Liver (tissue), 8 donors: ENCODE measurements at regions not wholly inside any gene's neighbourhood (a gene's known extent, or its start where the extent isn't known, plus 50 kb on each side); places are given as distances from the start of the nearest gene placed in this dataset.

Experiments
- DNase-seq: peaks from one replicate; pipeline ENCODE4 v3.0.0-alpha.2; 2017; ENCODE audit warnings: low spot score
- H3K27ac ChIP-seq, 2 donors: one replicate each; pipeline ENCODE4 v1.7.0; 2013; ENCODE audit warnings: inconsistent platforms in 2 of 2, low read length in 2 of 2, control low read depth in 1 of 2, low read depth in 1 of 2, mild to moderate bottlenecking in 1 of 2
- H3K27me3 ChIP-seq, 4 donors: one replicate each; pipeline versions ENCODE4 v1.6.1 to v1.7.0; 2013; ENCODE audit warnings: low read length in 3 of 4, inconsistent platforms in 1 of 4, mild to moderate bottlenecking in 1 of 4, moderate library complexity in 1 of 4; ENCODE audit not compliant: control insufficient read depth in 4 of 4, insufficient read depth in 4 of 4
- H3K36me3 ChIP-seq, 4 donors: one replicate each; pipeline versions ENCODE4 v1.6.1 to v1.7.0; 2013; ENCODE audit warnings: low read length in 3 of 4, mild to moderate bottlenecking in 3 of 4, low read depth in 1 of 4, moderate library complexity in 1 of 4; ENCODE audit not compliant: control insufficient read depth in 4 of 4, insufficient read depth in 3 of 4
- H3K4me1 ChIP-seq, 4 donors: one replicate each; pipeline versions ENCODE4 v1.6.1 to v1.7.0; 2013; ENCODE audit warnings: low read length in 3 of 4, mild to moderate bottlenecking in 3 of 4, moderate library complexity in 1 of 4; ENCODE audit not compliant: control insufficient read depth in 4 of 4, insufficient read depth in 4 of 4
- H3K4me3 ChIP-seq, 3 donors: one replicate each; pipeline versions ENCODE4 v1.6.1 to v1.7.0; 2013; ENCODE audit warnings: low read length in 3 of 3, control low read depth in 1 of 3, low read depth in 1 of 3, mild to moderate bottlenecking in 1 of 3
- H3K9ac ChIP-seq, 2 donors: one replicate each; pipeline ENCODE4 v1.7.0; 2013; ENCODE audit warnings: low read length in 2 of 2, mild to moderate bottlenecking in 2 of 2, moderate library complexity in 2 of 2, control low read depth in 1 of 2, low read depth in 1 of 2
- H3K9me3 ChIP-seq, 4 donors: one replicate each; pipeline versions ENCODE4 v1.6.1 to v1.7.0; 2013; ENCODE audit warnings: low read length in 3 of 4; ENCODE audit not compliant: control insufficient read depth in 4 of 4
- EGR1 ChIP-seq, 2 donors: IDR thresholded peaks; 2 replicates each; pipeline ENCODE4 v1.6.1; 2016 to 2018; ENCODE audit warnings: antibody characterized with exemption in 2 of 2, low read depth in 2 of 2
- FOXA1 ChIP-seq: IDR thresholded peaks from 2 replicates; pipeline ENCODE4 v1.6.1; 2016; ENCODE audit warnings: antibody characterized with exemption
- FOXA2 ChIP-seq: IDR thresholded peaks from 2 replicates; pipeline ENCODE4 v1.6.1; 2016; ENCODE audit warnings: antibody characterized with exemption
- GABPA ChIP-seq, 2 donors: IDR thresholded peaks in 1 of 2; conservative IDR thresholded peaks in 1 of 2; 2 replicates each; pipeline ENCODE4 v1.6.1; 2016; ENCODE audit warnings: antibody characterized with exemption in 2 of 2, mild to moderate bottlenecking in 1 of 2, moderate library complexity in 1 of 2
- HNF4A ChIP-seq, 2 donors: conservative IDR thresholded peaks; 2 replicates each; pipeline ENCODE4 v1.6.1; 2016; ENCODE audit warnings: antibody characterized with exemption in 2 of 2, mild to moderate bottlenecking in 2 of 2
- HNF4G ChIP-seq: IDR thresholded peaks from 2 replicates; pipeline ENCODE4 v1.6.1; 2016; ENCODE audit warnings: antibody characterized with exemption
- JUND ChIP-seq, 2 donors: IDR thresholded peaks; 2 replicates each; pipeline ENCODE4 v1.6.1; 2016; ENCODE audit warnings: antibody characterized with exemption in 2 of 2
- NR2F2 ChIP-seq: IDR thresholded peaks from 2 replicates; pipeline ENCODE4 v1.6.1; 2016; ENCODE audit warnings: antibody characterized with exemption
- RAD21 ChIP-seq, 2 donors: IDR thresholded peaks; 2 replicates each; pipeline ENCODE4 v1.6.1; 2016; ENCODE audit warnings: antibody characterized with exemption in 2 of 2, mild to moderate bottlenecking in 2 of 2
- RXRA ChIP-seq, 2 donors: IDR thresholded peaks; 2 replicates each; pipeline ENCODE4 v1.6.1; 2017 to 2018; ENCODE audit warnings: antibody characterized with exemption in 2 of 2, mild to moderate bottlenecking in 1 of 2
- SP1 ChIP-seq: IDR thresholded peaks from 2 replicates; pipeline ENCODE4 v1.6.1; 2018; ENCODE audit warnings: antibody characterized with exemption, mild to moderate bottlenecking
- TAF1 ChIP-seq: conservative IDR thresholded peaks from 2 replicates; pipeline ENCODE4 v1.6.1; 2016; ENCODE audit warnings: antibody characterized with exemption, mild to moderate bottlenecking
- YY1 ChIP-seq: IDR thresholded peaks from 2 replicates; pipeline ENCODE4 v1.6.1; 2016; ENCODE audit warnings: antibody characterized with exemption, mild to moderate bottlenecking
- WGBS: extraction: QIAGEN DNeasy Blood & Tissue Kit; methylation state at CpG from one replicate; pipeline ENCODE4 v1.1.7; 2013; 5-methylcytosine and 5-hydroxymethylcytosine counted together
- TF ChIP-seq, protein P1 (sequence below): IDR thresholded peaks from 2 replicates; pipeline ENCODE4 v1.6.1; 2016; ENCODE audit warnings: antibody characterized with exemption
- TF ChIP-seq, protein P2 (sequence below): fragments of 150-350 bp; IDR thresholded peaks from 2 replicates; pipeline ENCODE4 v1.5.1; 2017; ENCODE audit warnings: improper control_type of control experiment, low read depth, low read length; ENCODE audit not compliant: missing input control
- TF ChIP-seq, protein P3 (sequence below): IDR thresholded peaks from 2 replicates; pipeline ENCODE4 v1.6.1; 2016; ENCODE audit warnings: antibody characterized with exemption
- TF ChIP-seq, protein P4 (sequence below): IDR thresholded peaks from 2 replicates; pipeline ENCODE4 v1.6.1; 2016; ENCODE audit warnings: antibody characterized with exemption, mild to moderate bottlenecking
- TF ChIP-seq, protein P5 (sequence below): IDR thresholded peaks from 2 replicates; pipeline ENCODE4 v1.6.1; 2016; ENCODE audit warnings: antibody characterized with exemption
- donor health status: healthy.
- donor health status: healthy.
- donor health status: healthy.
- donor health status: healthy.
- donor health status: healthy.

DNA sequence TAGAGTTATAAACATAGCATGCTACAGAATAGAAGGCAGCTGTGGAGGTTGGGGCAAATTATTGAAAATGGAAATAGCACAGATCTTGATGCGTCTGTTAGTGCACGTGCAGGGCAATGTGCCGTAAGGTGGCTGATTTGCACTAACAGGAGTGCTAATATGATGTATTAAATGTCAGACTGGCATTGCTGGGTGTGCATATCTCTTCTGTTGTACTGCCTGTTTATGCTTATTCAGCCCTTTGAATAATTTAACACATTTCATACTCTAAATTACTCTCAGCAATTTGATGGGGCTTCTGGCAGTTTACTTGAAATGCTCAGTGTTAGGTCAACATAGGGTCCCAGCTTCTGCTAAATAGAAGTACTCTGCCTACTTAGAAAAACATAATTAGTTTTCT, 395.6 kb downstream of the MCTP2 start:
- H3K27ac ChIP-seq = no peak overlapping the region
- H3K36me3 ChIP-seq = no peaks in the 10 kb centered on the region
- H3K9ac ChIP-seq = no peak overlapping the region
- TF ChIP-seq, protein P1, sequence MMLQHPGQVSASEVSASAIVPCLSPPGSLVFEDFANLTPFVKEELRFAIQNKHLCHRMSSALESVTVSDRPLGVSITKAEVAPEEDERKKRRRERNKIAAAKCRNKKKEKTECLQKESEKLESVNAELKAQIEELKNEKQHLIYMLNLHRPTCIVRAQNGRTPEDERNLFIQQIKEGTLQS = no peak
- TF ChIP-seq EGR1 (IDR thresholded peaks at IDR 0.05; ENCODE audit: low read depth in 2 of 2) (no peak), JUND (IDR thresholded peaks at IDR 0.05) (no peak), RAD21 (IDR thresholded peaks at IDR 0.05) (no peak), FOXA1 (no peak), RXRA (IDR thresholded peaks at IDR 0.05) (no peak), SP1 (no peak), GABPA (IDR thresholded peaks at IDR 0.05 in 1 of 2, conservative IDR thresholded peaks at IDR 0.05 in 1 of 2) (no peak), HNF4A (conservative IDR thresholded peaks at IDR 0.05) (no peak), NR2F2 (no peak), TAF1 (no peak), FOXA2 (no peak), YY1 (no peak)
- TF ChIP-seq, protein P2, sequence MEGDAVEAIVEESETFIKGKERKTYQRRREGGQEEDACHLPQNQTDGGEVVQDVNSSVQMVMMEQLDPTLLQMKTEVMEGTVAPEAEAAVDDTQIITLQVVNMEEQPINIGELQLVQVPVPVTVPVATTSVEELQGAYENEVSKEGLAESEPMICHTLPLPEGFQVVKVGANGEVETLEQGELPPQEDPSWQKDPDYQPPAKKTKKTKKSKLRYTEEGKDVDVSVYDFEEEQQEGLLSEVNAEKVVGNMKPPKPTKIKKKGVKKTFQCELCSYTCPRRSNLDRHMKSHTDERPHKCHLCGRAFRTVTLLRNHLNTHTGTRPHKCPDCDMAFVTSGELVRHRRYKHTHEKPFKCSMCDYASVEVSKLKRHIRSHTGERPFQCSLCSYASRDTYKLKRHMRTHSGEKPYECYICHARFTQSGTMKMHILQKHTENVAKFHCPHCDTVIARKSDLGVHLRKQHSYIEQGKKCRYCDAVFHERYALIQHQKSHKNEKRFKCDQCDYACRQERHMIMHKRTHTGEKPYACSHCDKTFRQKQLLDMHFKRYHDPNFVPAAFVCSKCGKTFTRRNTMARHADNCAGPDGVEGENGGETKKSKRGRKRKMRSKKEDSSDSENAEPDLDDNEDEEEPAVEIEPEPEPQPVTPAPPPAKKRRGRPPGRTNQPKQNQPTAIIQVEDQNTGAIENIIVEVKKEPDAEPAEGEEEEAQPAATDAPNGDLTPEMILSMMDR = no peak
- TF ChIP-seq, protein P3, sequence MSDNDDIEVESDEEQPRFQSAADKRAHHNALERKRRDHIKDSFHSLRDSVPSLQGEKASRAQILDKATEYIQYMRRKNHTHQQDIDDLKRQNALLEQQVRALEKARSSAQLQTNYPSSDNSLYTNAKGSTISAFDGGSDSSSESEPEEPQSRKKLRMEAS = no peak
- TF ChIP-seq, protein P4, sequence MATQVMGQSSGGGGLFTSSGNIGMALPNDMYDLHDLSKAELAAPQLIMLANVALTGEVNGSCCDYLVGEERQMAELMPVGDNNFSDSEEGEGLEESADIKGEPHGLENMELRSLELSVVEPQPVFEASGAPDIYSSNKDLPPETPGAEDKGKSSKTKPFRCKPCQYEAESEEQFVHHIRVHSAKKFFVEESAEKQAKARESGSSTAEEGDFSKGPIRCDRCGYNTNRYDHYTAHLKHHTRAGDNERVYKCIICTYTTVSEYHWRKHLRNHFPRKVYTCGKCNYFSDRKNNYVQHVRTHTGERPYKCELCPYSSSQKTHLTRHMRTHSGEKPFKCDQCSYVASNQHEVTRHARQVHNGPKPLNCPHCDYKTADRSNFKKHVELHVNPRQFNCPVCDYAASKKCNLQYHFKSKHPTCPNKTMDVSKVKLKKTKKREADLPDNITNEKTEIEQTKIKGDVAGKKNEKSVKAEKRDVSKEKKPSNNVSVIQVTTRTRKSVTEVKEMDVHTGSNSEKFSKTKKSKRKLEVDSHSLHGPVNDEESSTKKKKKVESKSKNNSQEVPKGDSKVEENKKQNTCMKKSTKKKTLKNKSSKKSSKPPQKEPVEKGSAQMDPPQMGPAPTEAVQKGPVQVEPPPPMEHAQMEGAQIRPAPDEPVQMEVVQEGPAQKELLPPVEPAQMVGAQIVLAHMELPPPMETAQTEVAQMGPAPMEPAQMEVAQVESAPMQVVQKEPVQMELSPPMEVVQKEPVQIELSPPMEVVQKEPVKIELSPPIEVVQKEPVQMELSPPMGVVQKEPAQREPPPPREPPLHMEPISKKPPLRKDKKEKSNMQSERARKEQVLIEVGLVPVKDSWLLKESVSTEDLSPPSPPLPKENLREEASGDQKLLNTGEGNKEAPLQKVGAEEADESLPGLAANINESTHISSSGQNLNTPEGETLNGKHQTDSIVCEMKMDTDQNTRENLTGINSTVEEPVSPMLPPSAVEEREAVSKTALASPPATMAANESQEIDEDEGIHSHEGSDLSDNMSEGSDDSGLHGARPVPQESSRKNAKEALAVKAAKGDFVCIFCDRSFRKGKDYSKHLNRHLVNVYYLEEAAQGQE = no peak
- TF ChIP-seq, protein P5, sequence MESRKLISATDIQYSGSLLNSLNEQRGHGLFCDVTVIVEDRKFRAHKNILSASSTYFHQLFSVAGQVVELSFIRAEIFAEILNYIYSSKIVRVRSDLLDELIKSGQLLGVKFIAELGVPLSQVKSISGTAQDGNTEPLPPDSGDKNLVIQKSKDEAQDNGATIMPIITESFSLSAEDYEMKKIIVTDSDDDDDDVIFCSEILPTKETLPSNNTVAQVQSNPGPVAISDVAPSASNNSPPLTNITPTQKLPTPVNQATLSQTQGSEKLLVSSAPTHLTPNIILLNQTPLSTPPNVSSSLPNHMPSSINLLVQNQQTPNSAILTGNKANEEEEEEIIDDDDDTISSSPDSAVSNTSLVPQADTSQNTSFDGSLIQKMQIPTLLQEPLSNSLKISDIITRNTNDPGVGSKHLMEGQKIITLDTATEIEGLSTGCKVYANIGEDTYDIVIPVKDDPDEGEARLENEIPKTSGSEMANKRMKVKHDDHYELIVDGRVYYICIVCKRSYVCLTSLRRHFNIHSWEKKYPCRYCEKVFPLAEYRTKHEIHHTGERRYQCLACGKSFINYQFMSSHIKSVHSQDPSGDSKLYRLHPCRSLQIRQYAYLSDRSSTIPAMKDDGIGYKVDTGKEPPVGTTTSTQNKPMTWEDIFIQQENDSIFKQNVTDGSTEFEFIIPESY = no peak
- no peak for DNase-seq
- peaks cover 0 to 5% (median 1%) of the 10 kb centered on the region in 4 donors for H3K27me3 ChIP-seq
- H3K4me3 ChIP-seq = no peak overlapping the region
- no peaks in the 10 kb centered on the region for H3K9me3 ChIP-seq
- H3K4me1 ChIP-seq = no peaks in the 10 kb centered on the region
- WGBS = 93% methylated on average over 3 of the region's 3 CpGs

DNA sequence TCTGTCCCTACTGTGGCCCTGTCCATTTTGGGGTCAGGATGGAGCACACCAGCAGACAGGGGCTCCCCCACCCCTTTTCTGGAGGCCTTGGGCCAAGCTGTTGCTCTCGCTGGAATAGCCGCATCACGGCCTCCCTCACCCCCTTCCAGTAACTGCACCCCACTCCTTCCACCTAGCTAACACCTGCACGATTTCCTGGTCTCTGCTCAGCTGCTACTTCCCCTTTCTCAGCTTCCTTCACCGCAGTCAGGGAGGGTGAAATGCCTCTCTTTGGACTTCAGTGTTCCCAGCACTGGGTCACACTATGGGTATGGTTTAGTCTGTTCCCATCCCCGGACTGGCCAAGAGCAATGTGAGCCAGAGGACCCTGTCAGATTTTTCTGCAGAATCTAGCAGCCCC, 400.2 kb downstream of the MCTP2 start:
- H3K9ac ChIP-seq = no peak overlapping the region
- H3K27ac ChIP-seq = no peak overlapping the region
- H3K4me1 ChIP-seq = no peaks in the 10 kb centered on the region
- WGBS = 70% methylated on average over 6 of the region's 6 CpGs
- no peak for DNase-seq
- H3K4me3 ChIP-seq = no peak overlapping the region
- TF ChIP-seq RAD21 (IDR thresholded peaks at IDR 0.05) (no peak), RXRA (IDR thresholded peaks at IDR 0.05) (no peak), GABPA (IDR thresholded peaks at IDR 0.05 in 1 of 2, conservative IDR thresholded peaks at IDR 0.05 in 1 of 2) (no peak), FOXA1 (no peak), SP1 (no peak), HNF4G (no peak), NR2F2 (no peak), JUND (IDR thresholded peaks at IDR 0.05) (no peak)
- TF ChIP-seq, protein P2 = no peak
- peaks cover 0 to 6% (median 1%) of the 10 kb centered on the region in 4 donors for H3K27me3 ChIP-seq
- no peaks in the 10 kb centered on the region for H3K36me3 ChIP-seq
- H3K9me3 ChIP-seq = no peaks in the 10 kb centered on the region
